ENCODE measurements at regions not wholly inside any gene's neighbourhood (a gene's known extent, or its start where the extent isn't known, plus 50 kb on each side); places are given as distances from the start of the nearest gene placed in this dataset.

DNA sequence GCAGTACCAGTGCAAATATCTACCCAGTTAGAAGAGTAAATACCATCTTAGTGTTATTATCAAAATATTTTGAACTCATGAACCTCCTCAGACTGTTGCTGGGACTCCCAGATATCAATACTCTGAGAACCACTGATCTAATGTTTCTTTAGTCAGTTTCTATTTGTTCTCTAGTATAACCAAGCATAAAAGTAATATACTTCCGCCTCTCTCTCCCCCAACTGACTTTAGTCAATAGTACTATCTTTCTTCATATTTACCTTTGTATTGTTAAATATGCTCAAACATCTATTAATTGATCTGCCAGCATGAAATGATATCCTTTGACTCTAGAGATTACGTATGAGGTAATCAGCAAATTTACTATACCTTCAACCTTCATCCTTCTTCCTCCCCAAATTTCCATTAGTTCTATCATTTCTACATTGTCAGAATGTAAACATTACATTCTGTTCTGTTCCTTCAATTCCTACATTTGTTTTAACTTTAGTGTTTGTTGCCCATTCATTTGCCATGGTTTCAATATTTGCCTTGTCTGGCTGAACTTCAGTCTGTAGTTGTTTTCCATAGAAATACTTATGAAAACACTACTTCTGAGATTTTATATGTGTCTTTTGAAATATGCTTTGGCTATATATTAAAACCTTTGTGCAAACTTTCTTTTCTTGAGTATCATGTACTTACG lies 192.5 kb upstream of the PDE3A start:
- no peak overlapping the region for H3K9ac ChIP-seq (ENCODE audit: low read length)
- H3K79me2 ChIP-seq (ENCODE audit: insufficient read depth, low read length) = no peaks in the 10 kb centered on the region
- no TSS peak for BruUV-seq (replicated peaks)
- H4K20me1 ChIP-seq (ENCODE audit: insufficient read depth) = no peaks in the 10 kb centered on the region
- no peak overlapping the region for H2AFZ ChIP-seq (ENCODE audit: low read depth, low read length, poor library complexity, severe bottlenecking)
- no peaks in the 10 kb centered on the region for H3K4me1 ChIP-seq (ENCODE audit: control insufficient read depth in 1 of 2, insufficient read depth in 2 of 2, low read length in 2 of 2)
- H3K4me3 ChIP-seq (replicated peaks in 1 of 2; ENCODE audit: low read depth in 1 of 2, low read length in 2 of 2) = no peak overlapping the region
- RAD21 ChIA-PET (ENCODE audit: low non-redundant PET in 1 of 2, low total read pairs in 2 of 2, uncharacterized antibody in 2 of 2, unreplicated experiment in 2 of 2) = interaction anchor here in 1 of 2 experiments (0.6 kb wide), 1 partner anchor 9 kb away, joined by 3 read pairs; no protein-coding TSS in a partner anchor
- POLR2A ChIA-PET = no interaction called here
- CTCF ChIA-PET = no interaction called here
- TF ChIP-seq, protein P1, sequence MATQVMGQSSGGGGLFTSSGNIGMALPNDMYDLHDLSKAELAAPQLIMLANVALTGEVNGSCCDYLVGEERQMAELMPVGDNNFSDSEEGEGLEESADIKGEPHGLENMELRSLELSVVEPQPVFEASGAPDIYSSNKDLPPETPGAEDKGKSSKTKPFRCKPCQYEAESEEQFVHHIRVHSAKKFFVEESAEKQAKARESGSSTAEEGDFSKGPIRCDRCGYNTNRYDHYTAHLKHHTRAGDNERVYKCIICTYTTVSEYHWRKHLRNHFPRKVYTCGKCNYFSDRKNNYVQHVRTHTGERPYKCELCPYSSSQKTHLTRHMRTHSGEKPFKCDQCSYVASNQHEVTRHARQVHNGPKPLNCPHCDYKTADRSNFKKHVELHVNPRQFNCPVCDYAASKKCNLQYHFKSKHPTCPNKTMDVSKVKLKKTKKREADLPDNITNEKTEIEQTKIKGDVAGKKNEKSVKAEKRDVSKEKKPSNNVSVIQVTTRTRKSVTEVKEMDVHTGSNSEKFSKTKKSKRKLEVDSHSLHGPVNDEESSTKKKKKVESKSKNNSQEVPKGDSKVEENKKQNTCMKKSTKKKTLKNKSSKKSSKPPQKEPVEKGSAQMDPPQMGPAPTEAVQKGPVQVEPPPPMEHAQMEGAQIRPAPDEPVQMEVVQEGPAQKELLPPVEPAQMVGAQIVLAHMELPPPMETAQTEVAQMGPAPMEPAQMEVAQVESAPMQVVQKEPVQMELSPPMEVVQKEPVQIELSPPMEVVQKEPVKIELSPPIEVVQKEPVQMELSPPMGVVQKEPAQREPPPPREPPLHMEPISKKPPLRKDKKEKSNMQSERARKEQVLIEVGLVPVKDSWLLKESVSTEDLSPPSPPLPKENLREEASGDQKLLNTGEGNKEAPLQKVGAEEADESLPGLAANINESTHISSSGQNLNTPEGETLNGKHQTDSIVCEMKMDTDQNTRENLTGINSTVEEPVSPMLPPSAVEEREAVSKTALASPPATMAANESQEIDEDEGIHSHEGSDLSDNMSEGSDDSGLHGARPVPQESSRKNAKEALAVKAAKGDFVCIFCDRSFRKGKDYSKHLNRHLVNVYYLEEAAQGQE (IDR thresholded peaks at IDR 0.05; ENCODE audit: low read depth) = no peak
- TF ChIP-seq RAD21 (IDR thresholded peaks at IDR 0.05; ENCODE audit: low read depth) (no peak), FOSL1 (IDR thresholded peaks at IDR 0.05; ENCODE audit: low read depth) (no peak), EZH2 (IDR thresholded peaks at IDR 0.05) (no peak), CEBPB (IDR thresholded peaks at IDR 0.05; ENCODE audit: low read depth) (no peak), CBX3 (IDR thresholded peaks at IDR 0.05; ENCODE audit: low read depth) (no peak), JUND (IDR thresholded peaks at IDR 0.05) (no peak), POLR2AphosphoS5 (IDR thresholded peaks at IDR 0.05; ENCODE audit: low read depth, low read length) (no peak), ELF1 (IDR thresholded peaks at IDR 0.05; ENCODE audit: borderline replicate concordance, low read depth) (no peak), EGR1 (IDR thresholded peaks at IDR 0.05; ENCODE audit: low read depth) (no peak), TCF7L2 (IDR thresholded peaks at IDR 0.05; ENCODE audit: borderline replicate concordance, extremely low read depth, insufficient read depth, insufficient read length) (no peak)
- TF ChIP-seq, protein P2, sequence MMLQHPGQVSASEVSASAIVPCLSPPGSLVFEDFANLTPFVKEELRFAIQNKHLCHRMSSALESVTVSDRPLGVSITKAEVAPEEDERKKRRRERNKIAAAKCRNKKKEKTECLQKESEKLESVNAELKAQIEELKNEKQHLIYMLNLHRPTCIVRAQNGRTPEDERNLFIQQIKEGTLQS (IDR thresholded peaks at IDR 0.05) = no peak
- TF ChIP-seq, protein P3, sequence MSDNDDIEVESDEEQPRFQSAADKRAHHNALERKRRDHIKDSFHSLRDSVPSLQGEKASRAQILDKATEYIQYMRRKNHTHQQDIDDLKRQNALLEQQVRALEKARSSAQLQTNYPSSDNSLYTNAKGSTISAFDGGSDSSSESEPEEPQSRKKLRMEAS (IDR thresholded peaks at IDR 0.05) = no peak
- TF ChIP-seq, protein P4, sequence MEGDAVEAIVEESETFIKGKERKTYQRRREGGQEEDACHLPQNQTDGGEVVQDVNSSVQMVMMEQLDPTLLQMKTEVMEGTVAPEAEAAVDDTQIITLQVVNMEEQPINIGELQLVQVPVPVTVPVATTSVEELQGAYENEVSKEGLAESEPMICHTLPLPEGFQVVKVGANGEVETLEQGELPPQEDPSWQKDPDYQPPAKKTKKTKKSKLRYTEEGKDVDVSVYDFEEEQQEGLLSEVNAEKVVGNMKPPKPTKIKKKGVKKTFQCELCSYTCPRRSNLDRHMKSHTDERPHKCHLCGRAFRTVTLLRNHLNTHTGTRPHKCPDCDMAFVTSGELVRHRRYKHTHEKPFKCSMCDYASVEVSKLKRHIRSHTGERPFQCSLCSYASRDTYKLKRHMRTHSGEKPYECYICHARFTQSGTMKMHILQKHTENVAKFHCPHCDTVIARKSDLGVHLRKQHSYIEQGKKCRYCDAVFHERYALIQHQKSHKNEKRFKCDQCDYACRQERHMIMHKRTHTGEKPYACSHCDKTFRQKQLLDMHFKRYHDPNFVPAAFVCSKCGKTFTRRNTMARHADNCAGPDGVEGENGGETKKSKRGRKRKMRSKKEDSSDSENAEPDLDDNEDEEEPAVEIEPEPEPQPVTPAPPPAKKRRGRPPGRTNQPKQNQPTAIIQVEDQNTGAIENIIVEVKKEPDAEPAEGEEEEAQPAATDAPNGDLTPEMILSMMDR (IDR thresholded peaks at IDR 0.05 in 2 of 3, conservative IDR thresholded peaks at IDR 0.05 in 1 of 3; ENCODE audit: borderline replicate concordance in 1 of 3, insufficient read depth in 1 of 3, low read depth in 2 of 3, low read length in 2 of 3) = no peak
- H3K4me2 ChIP-seq (ENCODE audit: low read length) = no peak overlapping the region
- no peaks in the 10 kb centered on the region for H3K9me2 ChIP-seq (ENCODE audit: insufficient read depth)
- DNase-seq (ENCODE audit: low read depth, low spot score) (no peak), ATAC-seq (no peak)
- intact Hi-C loops (cut with micrococcal nuclease) = no loop called here
- no peaks in the 10 kb centered on the region for H3K9me3 ChIP-seq (ENCODE audit: control insufficient read depth in 1 of 2, insufficient read depth in 1 of 2, low read depth in 1 of 2, low read length in 2 of 2)
- H3K36me3 ChIP-seq (ENCODE audit: control insufficient read depth in 1 of 2, insufficient read depth in 2 of 2, low read length in 2 of 2) = no peaks in the 10 kb centered on the region
- H3K27me3 ChIP-seq (ENCODE audit: insufficient read depth, low read length) = no peaks in the 10 kb centered on the region
- no peak overlapping the region for H3K27ac ChIP-seq (ENCODE audit: low read depth, low read length)
